ENCODE measurements at regions not wholly inside any gene's neighbourhood (a gene's known extent, or its start where the extent isn't known, plus 50 kb on each side); places are given as distances from the start of the nearest gene placed in this dataset.

GRCh38 chr6:130766239-130767144, 60.7 kb upstream of the SMLR1 start:
- DNase-seq (ENCODE audit: low read depth), result no peak

GRCh38 chr6:130769861-130770260, 57.3 kb upstream of the SMLR1 start:
- no peak for DNase-seq (ENCODE audit: low read depth)

- DNase-seq (ENCODE audit: low read depth), result no peak
Observed at GRCh38 chr6:130771741-130772140, 55.5 kb upstream of the SMLR1 start.

GRCh38 chr6:130773860-130774259, 53.3 kb upstream of the SMLR1 start:
- DNase-seq (ENCODE audit: low read depth), result no peak

DNA sequence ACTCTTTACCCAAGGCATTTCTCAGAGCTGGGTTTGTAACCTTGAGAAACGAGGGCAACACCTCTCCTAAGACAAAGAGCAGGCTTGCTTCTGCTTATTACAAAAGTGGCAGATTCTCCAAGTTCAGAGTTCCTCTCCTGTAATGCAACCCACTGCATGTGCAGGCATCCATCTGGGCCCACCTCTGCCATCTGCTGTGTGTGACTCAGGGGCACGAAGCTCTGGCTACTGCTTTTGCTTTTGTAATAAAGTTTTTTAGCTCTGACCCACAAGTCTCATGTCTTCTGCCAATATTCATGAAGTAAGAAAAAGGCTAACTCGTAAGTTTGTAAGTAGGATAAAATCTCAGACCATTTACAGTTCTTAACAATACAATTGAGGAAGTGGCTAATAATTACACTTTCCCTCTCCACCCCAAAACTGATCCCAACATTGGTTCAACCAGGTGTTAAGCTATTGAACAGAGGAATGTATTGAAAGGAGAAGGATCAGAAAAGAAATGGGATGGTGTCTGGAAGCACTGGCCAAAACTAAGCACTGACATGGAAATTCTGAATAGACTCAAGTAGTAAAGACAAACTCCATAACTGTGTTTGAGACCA, 51.7 kb upstream of the SMLR1 start:
- DNase-seq (ENCODE audit: low read depth), result peak; percentile 5

DNA sequence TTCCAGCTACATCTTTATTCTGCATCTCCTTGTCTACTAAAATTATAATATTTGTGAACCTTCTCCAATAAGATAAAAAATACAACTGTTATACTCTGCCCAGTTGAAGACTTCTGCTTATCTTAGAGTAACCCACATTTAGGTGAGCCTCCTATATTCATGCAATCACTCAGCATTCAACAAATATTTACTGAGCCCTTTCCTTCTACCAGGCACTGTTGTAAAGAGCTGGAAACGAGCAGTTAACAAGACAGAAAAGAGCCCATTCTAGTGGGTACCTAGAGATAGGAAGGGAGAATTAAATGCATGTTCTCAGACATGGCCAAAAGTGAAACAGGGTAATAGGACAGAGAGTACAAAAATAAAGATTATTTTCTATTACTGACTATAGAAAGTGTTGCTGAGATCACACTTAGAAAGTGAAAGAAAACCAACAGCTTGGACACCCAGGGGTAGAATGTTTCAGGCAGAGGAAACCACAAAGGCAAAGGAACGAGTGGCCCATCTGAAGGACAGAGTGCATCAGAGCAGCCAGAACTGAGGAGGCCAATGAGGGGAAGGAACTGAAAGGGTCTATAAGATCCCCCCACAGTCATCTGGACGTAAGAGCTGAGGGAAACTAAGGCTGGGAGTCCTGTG, 50.8 kb upstream of the SMLR1 start:
- DNase-seq (ENCODE audit: low read depth), result no peak
